HL-60 (cell line): ENCODE measurements at regions not wholly inside any gene's neighbourhood (a gene's known extent, or its start where the extent isn't known, plus 50 kb on each side); places are given as distances from the start of the nearest gene placed in this dataset.

Experiments used
- CTCF ChIP-seq: IDR thresholded peaks from one replicate; pipeline ENCODE4 v1.5.1; 2011; ENCODE audit warnings: low read length, control low read depth, inconsistent platforms; ENCODE audit not compliant: insufficient read depth
- GABPA ChIP-seq: IDR thresholded peaks from 2 replicates; pipeline ENCODE4 v1.6.1; 2012; ENCODE audit warnings: low read depth
- POLR2AphosphoS5 ChIP-seq: IDR thresholded peaks from 2 replicates; pipeline ENCODE4 v1.6.1; 2012; ENCODE audit warnings: low read depth
- REST ChIP-seq: IDR thresholded peaks from 2 replicates; pipeline ENCODE4 v1.6.1; 2012; ENCODE audit warnings: low read depth; ENCODE audit not compliant: insufficient replicate concordance
- SPI1 ChIP-seq: IDR thresholded peaks from 2 replicates; pipeline ENCODE4 v1.6.1; 2012; ENCODE audit warnings: low read depth, mild to moderate bottlenecking, borderline replicate concordance

DNA sequence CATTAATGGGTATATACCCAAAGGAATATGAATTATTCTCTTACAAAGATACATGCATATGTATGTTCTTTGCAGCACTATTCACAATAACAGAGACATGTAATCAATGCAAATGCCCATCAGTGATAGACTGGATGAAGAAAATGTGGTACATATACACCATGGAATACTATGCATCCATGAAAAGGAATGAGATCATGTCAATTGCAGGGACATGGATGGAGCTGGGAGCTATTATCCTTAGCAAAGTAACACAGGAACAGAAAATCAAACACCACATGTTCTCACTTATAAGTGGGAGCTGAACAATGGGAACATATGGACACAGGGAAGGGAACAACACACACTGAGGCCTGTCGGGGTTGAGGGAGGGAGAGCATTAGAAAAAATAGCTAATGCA lies 141.1 kb upstream of the HS3ST4 start:
- TF ChIP-seq REST (no peak), CTCF (no peak), POLR2AphosphoS5 (no peak), GABPA (no peak), SPI1 (no peak)
